Pancreas (tissue), 10 donors: ENCODE measurements at regions not wholly inside any gene's neighbourhood (a gene's known extent, or its start where the extent isn't known, plus 50 kb on each side); places are given as distances from the start of the nearest gene placed in this dataset.
A peak's percentile ranks its signal among the peaks of the same experiment; 100 is the strongest.

Source experiments
- ATAC-seq, 4 donors: fragments of 200-7000 bp; cut with Tn5 transposase; one replicate each; pipeline versions ENCODE4 v1.8.0 to v1.9.1; 2020; ENCODE audit warnings: mild to moderate bottlenecking in 4 of 4, moderate library complexity in 4 of 4
- DNase-seq, 6 donors: peaks; one replicate each; pipeline ENCODE4 v3.0.0-alpha.2; 2020
- FAIRE-seq: peaks from 2 replicates; lab custom pipeline; 2012; peaks lifted over from hg19 to GRCh38; lab: Jason Lieb, UNC
- H3K27ac ChIP-seq, 4 donors: fragments of 200-600 bp; sonication (generic); 1 replicate in 3 of 4; 2 replicates in 1 of 4; pipeline versions ENCODE4 v1.5.0 to v1.8.0; 2020
- H3K27me3 ChIP-seq, 4 donors: fragments of 200-600 bp; one replicate each; pipeline ENCODE4 v1.8.0; 2021
- H3K36me3 ChIP-seq, 3 donors: fragments of 200-600 bp; sonication (generic) in 1 of 3; one replicate each; pipeline versions ENCODE4 v1.5.0 to v1.8.0; 2020 to 2021
- H3K4me1 ChIP-seq, 3 donors: fragments of 200-600 bp; one replicate each; pipeline ENCODE4 v1.8.0; 2021
- H3K4me3 ChIP-seq, 4 donors: fragments of 200-600 bp; sonication (generic) in 2 of 4; one replicate each; pipeline versions ENCODE4 v1.5.0 to v1.8.0; 2020 to 2021
- H3K9me3 ChIP-seq, 4 donors: fragments of 200-600 bp; one replicate each; pipeline ENCODE4 v1.8.0; 2021
- WGBS, 2 donors: extraction: QIAGEN DNeasy Blood & Tissue Kit; methylation state at CpG; one replicate each; pipeline ENCODE4 v1.1.7; 2013; 5-methylcytosine and 5-hydroxymethylcytosine counted together
- intact Hi-C, 3 donors: fragments of 100-400 bp; cut with DNase I; formaldehyde crosslinking; loops; one replicate each; pipeline versions ENCODE4 v1.11.1 to v1.14.2; 2022
- TF ChIP-seq, protein P1 (sequence below), 4 donors: fragments of 200-600 bp; sonication (generic) in 3 of 4; IDR thresholded peaks; one replicate each; pipeline versions ENCODE4 v1.5.0 to v1.8.0; 2021; ENCODE audit warnings: antibody characterized with exemption in 4 of 4
- donor health status: healthy with polysubstance abuse.
- donor health status: DM: no; HTN: no; CAD: no; lungs with moderate emphysema.
- donor health status: DM: no; HTN: no; CAD: no.
- donor health status: control.
- donor health status: control.
- donor health status: Bipolar disorder and iron deficiency.
- donor health status: DM: yes; HTN: yes; CAD: no.
- donor health status: DM: no; HTN: no; CAD: no.
- donor health status: DM: no; HTN: no; CAD: no.
- donor health status: DM: yes; HTN: yes; CAD: no.

DNA sequence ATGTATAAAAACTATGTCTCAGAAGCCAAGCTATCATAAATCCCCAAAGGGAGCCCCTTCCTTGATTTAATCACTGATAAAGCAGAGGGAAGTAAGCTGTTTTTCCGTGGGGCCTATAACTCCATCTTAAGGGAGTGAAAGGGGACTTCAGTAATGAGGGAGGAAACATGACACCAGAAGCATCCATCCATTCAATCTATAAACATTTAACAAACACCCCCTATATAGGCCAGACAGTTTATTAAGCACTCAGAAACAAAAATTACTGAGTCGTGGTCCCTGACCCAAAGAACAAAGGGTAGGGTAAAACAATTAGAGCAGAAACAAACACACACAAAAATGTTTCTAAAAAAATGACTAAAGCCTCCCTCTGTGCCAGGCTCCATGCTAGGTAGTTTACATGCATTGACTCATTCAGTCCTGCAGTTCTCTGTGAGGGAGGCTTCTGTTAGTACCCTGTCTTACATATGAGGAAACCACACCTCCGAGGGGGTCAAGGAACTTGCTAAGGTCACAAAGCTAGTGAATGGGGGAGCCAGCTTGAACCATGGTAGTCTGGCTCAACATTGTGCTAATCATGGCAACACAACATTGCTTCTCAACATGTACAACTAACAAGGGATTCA lies 472.1 kb downstream of the CDH2 start:
- FAIRE-seq: no peak
- intact Hi-C loops: loop anchor here in 1 of 3 donors (10.0 kb wide), 1 partner anchor 60 kb away; no protein-coding TSS in a partner anchor
- H3K4me1 ChIP-seq: no peaks in the 10 kb centered on the region
- no peaks in the 10 kb centered on the region for H3K27me3 ChIP-seq
- no peaks in the 10 kb centered on the region for H3K9me3 ChIP-seq
- DNase-seq: no peak
- no peak overlapping the region for H3K4me3 ChIP-seq
- TF ChIP-seq, protein P1, sequence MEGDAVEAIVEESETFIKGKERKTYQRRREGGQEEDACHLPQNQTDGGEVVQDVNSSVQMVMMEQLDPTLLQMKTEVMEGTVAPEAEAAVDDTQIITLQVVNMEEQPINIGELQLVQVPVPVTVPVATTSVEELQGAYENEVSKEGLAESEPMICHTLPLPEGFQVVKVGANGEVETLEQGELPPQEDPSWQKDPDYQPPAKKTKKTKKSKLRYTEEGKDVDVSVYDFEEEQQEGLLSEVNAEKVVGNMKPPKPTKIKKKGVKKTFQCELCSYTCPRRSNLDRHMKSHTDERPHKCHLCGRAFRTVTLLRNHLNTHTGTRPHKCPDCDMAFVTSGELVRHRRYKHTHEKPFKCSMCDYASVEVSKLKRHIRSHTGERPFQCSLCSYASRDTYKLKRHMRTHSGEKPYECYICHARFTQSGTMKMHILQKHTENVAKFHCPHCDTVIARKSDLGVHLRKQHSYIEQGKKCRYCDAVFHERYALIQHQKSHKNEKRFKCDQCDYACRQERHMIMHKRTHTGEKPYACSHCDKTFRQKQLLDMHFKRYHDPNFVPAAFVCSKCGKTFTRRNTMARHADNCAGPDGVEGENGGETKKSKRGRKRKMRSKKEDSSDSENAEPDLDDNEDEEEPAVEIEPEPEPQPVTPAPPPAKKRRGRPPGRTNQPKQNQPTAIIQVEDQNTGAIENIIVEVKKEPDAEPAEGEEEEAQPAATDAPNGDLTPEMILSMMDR (IDR thresholded peaks at IDR 0.05): no peak
- no peak overlapping the region for H3K27ac ChIP-seq
- H3K36me3 ChIP-seq: no peaks in the 10 kb centered on the region
- WGBS, 2 donors: 56 to 61% methylated on average over 3 of the region's 3 CpGs
- ATAC-seq: no peak

DNA sequence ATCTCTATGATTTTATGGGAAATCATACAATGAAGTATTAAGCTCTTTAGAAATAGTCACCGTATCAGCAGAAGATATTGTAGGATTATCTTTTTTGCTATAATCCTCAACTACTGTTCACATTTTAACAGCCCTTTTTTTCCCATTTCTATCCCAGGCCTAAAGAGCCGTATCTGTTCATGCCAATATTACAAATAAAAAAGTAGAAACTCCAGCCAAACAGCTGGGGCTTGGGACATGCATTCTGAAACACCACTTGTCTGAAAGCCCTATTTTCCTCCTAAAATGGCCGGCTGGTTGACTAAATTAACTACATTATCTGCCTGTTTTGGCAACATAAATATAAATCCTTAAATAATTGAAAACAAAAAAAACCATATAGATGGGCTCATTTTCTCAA lies 477.8 kb downstream of the CDH2 start:
- H3K4me3 ChIP-seq: no peak overlapping the region
- H3K9me3 ChIP-seq: no peaks in the 10 kb centered on the region
- intact Hi-C loops: loop anchor here in 1 of 3 donors (5.0 kb wide), 1 partner anchor 48 kb away; no protein-coding TSS in a partner anchor
- ATAC-seq: no peak
- TF ChIP-seq, protein P1 (IDR thresholded peaks at IDR 0.05): no peak
- whole genome bisulfite sequencing, 2 donors: 71 to 79% methylated on average over 3 of the region's 3 CpGs
- H3K27me3 ChIP-seq: no peaks in the 10 kb centered on the region
- no peak for DNase-seq
- no peak overlapping the region for H3K27ac ChIP-seq
- no peaks in the 10 kb centered on the region for H3K36me3 ChIP-seq
- no peaks in the 10 kb centered on the region for H3K4me1 ChIP-seq
- no peak for FAIRE-seq

DNA sequence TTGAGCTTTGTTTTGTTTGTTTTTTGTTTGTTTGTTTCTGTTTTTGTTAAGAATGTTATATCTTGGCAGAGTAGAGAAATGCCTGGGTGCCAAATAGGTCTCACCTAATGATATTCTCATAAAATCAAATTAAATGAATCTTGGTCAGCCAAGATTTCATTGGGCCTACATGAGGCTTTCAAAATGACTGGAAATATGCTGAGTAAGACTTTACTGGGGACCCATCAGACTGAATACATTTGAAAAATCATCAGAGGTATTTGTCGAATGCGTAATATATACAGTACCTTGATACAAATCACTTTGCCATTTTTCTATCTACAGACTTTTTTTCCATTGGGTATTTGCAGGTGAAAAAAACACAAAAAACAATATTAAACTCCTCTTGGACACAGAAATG lies 480.8 kb downstream of the CDH2 start:
- Histone ChIP-seq H3K27me3 (no peaks in the 10 kb centered on the region), H3K4me3 (no peak overlapping the region), H3K4me1 (no peaks in the 10 kb centered on the region), H3K9me3 (no peaks in the 10 kb centered on the region), H3K27ac (no peak overlapping the region), H3K36me3 (no peaks in the 10 kb centered on the region)
- DNase-seq (no peak), FAIRE-seq (no peak), ATAC-seq (no peak)
- whole genome bisulfite sequencing, 2 donors: 95 to 100% methylated on average over 2 of the region's 2 CpGs
- intact Hi-C loops: loop anchor here in 1 of 3 donors (5.0 kb wide), 1 partner anchor 51 kb away; no protein-coding TSS in a partner anchor
- TF ChIP-seq, protein P1 (IDR thresholded peaks at IDR 0.05): no peak

DNA sequence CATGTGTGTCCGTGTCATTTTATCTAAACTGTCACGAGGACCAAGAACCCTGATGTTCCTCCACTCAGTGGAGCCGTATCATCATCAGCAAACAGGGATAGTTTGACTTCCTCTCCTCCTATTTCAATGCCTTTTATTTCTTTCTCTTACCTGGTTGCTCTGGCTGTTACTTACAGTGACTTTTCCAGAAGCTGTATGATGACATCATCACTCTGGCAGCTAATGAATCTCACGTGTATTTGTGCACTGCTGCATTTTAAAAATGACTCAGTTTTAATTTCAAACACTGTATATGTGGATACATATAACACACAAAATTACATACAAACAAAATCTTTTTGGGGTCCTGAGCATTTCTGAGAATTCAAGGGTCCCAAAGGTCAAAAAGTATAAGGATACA lies 481.4 kb downstream of the CDH2 start:
- TF ChIP-seq, protein P1 (IDR thresholded peaks at IDR 0.05): no peak
- FAIRE-seq (no peak), DNase-seq (no peak), ATAC-seq (peak in 1 of 4 donors; percentile 64)
- Histone ChIP-seq H3K27ac (no peak overlapping the region), H3K9me3 (no peaks in the 10 kb centered on the region), H3K4me3 (no peak overlapping the region), H3K36me3 (no peaks in the 10 kb centered on the region), H3K27me3 (no peaks in the 10 kb centered on the region), H3K4me1 (no peaks in the 10 kb centered on the region)
- intact Hi-C loops: loop anchor here in 1 of 3 donors (5.0 kb wide), 1 partner anchor 52 kb away; no protein-coding TSS in a partner anchor
- WGBS, 2 donors: 53 to 63% methylated on average over 4 of the region's 4 CpGs

DNA sequence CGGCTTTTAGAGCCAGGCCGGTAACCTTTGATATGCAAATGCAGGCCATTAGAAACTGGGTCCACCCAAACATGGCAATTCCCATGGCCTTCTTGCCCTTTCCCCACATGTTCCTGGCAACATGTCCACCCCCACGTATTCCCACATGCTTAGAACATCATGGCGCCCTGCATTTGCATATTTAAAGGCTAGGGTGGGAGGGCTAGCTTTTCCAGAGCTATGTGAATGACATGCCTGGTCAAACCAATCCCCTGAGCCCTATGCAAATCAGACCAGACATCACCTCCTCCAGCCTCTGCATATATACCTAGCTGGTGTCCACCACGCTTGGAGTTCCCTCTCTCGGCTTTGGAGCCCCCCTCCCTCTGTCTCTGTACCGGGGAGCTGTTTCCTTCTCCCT lies 481.9 kb downstream of the CDH2 start:
- Histone ChIP-seq H3K4me1 (no peaks in the 10 kb centered on the region), H3K27me3 (no peaks in the 10 kb centered on the region), H3K4me3 (no peak overlapping the region), H3K27ac (no peak overlapping the region), H3K36me3 (no peaks in the 10 kb centered on the region), H3K9me3 (no peaks in the 10 kb centered on the region)
- DNase-seq: no peak
- 79 to 87% methylated on average over 7 of the region's 7 CpGs for WGBS, 2 donors
- no peak for FAIRE-seq
- TF ChIP-seq, protein P1 (IDR thresholded peaks at IDR 0.05): no peak
- ATAC-seq: no peak
- intact Hi-C loops: loop anchor here in 1 of 3 donors (5.0 kb wide), 1 partner anchor 52 kb away; no protein-coding TSS in a partner anchor
